ENCODE measurements at regions not wholly inside any gene's neighbourhood (a gene's known extent, or its start where the extent isn't known, plus 50 kb on each side); places are given as distances from the start of the nearest gene placed in this dataset.

GRCh38 chr14:71468701-71469100 lies 463.5 kb upstream of the RGS6 start:
- H3K27me3 ChIP-seq (ENCODE audit: low read length) = no peaks in the 10 kb centered on the region
- ATAC-seq = no peak
- DNase-seq = no peak
- intact Hi-C loops (cut with micrococcal nuclease) = no loop called here
- peaks cover 33% of the 10 kb centered on the region for H3K79me2 ChIP-seq (ENCODE audit: low read length)
- BruUV-seq (replicated peaks) = no TSS peak
- no peak overlapping the region for H3K4me2 ChIP-seq (ENCODE audit: low read length)
- H3K9ac ChIP-seq (ENCODE audit: low read length) = no peak overlapping the region
- H4K20me1 ChIP-seq (ENCODE audit: low read length) = no peaks in the 10 kb centered on the region
- TF ChIP-seq EZH2phosphoT487 (IDR thresholded peaks at IDR 0.05; ENCODE audit: borderline replicate concordance, low read length) (no peak), EZH2 (IDR thresholded peaks at IDR 0.05; ENCODE audit: low read length, unreplicated experiment) (no peak), CTCF (conservative IDR thresholded peaks at IDR 0.05; ENCODE audit: low read depth, low read length) (no peak)
- no peak overlapping the region for H3K27ac ChIP-seq (ENCODE audit: low read length)
- no peaks in the 10 kb centered on the region for H3F3A ChIP-seq (ENCODE audit: low read length, unreplicated experiment)
- peaks cover 4% of the 10 kb centered on the region; the same call in 1 of the 2 replicates for H3K36me3 ChIP-seq (ENCODE audit: low read depth, low read length)
- CTCF ChIA-PET = no interaction called here
- no peaks in the 10 kb centered on the region for H3K9me3 ChIP-seq (ENCODE audit: low read length)
- POLR2A ChIA-PET (ENCODE audit: unreplicated experiment) = no interaction called here
- H3K9me2 ChIP-seq (replicated peaks; ENCODE audit: low read length) = no peaks in the 10 kb centered on the region
- H3K4me3 ChIP-seq (ENCODE audit: low read length) = no peak overlapping the region
- no peaks in the 10 kb centered on the region for H3K4me1 ChIP-seq (ENCODE audit: insufficient read depth, low read length)
- H2AFZ ChIP-seq (ENCODE audit: low read length) = no peak overlapping the region

- CTCF ChIA-PET = no interaction called here
- Histone ChIP-seq H3K27me3 (ENCODE audit: low read length) (no peaks in the 10 kb centered on the region), H3K27ac (ENCODE audit: low read length) (no peak overlapping the region), H4K20me1 (ENCODE audit: low read length) (no peaks in the 10 kb centered on the region), H3K9me2 (replicated peaks; ENCODE audit: low read length) (no peaks in the 10 kb centered on the region), H3K4me1 (ENCODE audit: insufficient read depth, low read length) (no peaks in the 10 kb centered on the region), H3K9me3 (ENCODE audit: low read length) (no peaks in the 10 kb centered on the region), H3F3A (ENCODE audit: low read length, unreplicated experiment) (no peaks in the 10 kb centered on the region), H3K36me3 (ENCODE audit: low read depth, low read length) (no peaks in the 10 kb centered on the region), H3K9ac (ENCODE audit: low read length) (no peak overlapping the region), H3K4me3 (ENCODE audit: low read length) (no peak overlapping the region), H2AFZ (ENCODE audit: low read length) (no peak overlapping the region), H3K79me2 (ENCODE audit: low read length) (peaks cover 44% of the 10 kb centered on the region), H3K4me2 (ENCODE audit: low read length) (no peak overlapping the region)
- intact Hi-C loops (cut with micrococcal nuclease) = no loop called here
- POLR2A ChIA-PET (ENCODE audit: unreplicated experiment) = no interaction called here
- BruUV-seq (replicated peaks) = no TSS peak
- DNase-seq (no peak), ATAC-seq (no peak)
- no peak for TF ChIP-seq EZH2 (IDR thresholded peaks at IDR 0.05; ENCODE audit: low read length, unreplicated experiment)
- no peak for TF ChIP-seq EZH2phosphoT487 (IDR thresholded peaks at IDR 0.05; ENCODE audit: borderline replicate concordance, low read length)
- no peak for TF ChIP-seq CTCF (conservative IDR thresholded peaks at IDR 0.05; ENCODE audit: low read depth, low read length)
Observed at GRCh38 chr14:71469643-71470335, 462.4 kb upstream of the RGS6 start.

- DNase-seq = no peak
- H3K4me2 ChIP-seq (ENCODE audit: low read length) = no peak overlapping the region
- ChIA-PET POLR2A (ENCODE audit: unreplicated experiment) (interaction anchor here (0.6 kb wide), 1 partner anchor 349 kb away, joined by 8 read pairs; no protein-coding TSS in a partner anchor), CTCF (no interaction called here)
- H3K9me3 ChIP-seq (ENCODE audit: low read length) = no peaks in the 10 kb centered on the region
- H3K79me2 ChIP-seq (ENCODE audit: low read length) = peaks cover 55% of the 10 kb centered on the region
- H3K36me3 ChIP-seq (ENCODE audit: low read depth, low read length) = no peaks in the 10 kb centered on the region
- no peaks in the 10 kb centered on the region for H3K27me3 ChIP-seq (ENCODE audit: low read length)
- TF ChIP-seq EZH2 (IDR thresholded peaks at IDR 0.05; ENCODE audit: low read length, unreplicated experiment) (no peak), CTCF (conservative IDR thresholded peaks at IDR 0.05; ENCODE audit: low read depth, low read length) (no peak), EZH2phosphoT487 (IDR thresholded peaks at IDR 0.05; ENCODE audit: borderline replicate concordance, low read length) (no peak)
- no peaks in the 10 kb centered on the region for H3K9me2 ChIP-seq (replicated peaks; ENCODE audit: low read length)
- intact Hi-C loops (cut with micrococcal nuclease) = no loop called here
- H2AFZ ChIP-seq (ENCODE audit: low read length) = no peak overlapping the region
- no peak overlapping the region for H3K4me3 ChIP-seq (ENCODE audit: low read length)
- no TSS peak for BruUV-seq (replicated peaks)
- no peaks in the 10 kb centered on the region for H3K4me1 ChIP-seq (ENCODE audit: insufficient read depth, low read length)
- ATAC-seq = no peak
- no peaks in the 10 kb centered on the region for H4K20me1 ChIP-seq (ENCODE audit: low read length)
- no peak overlapping the region for H3K9ac ChIP-seq (ENCODE audit: low read length)
- H3K27ac ChIP-seq (ENCODE audit: low read length) = no peak overlapping the region
- no peaks in the 10 kb centered on the region for H3F3A ChIP-seq (ENCODE audit: low read length, unreplicated experiment)
Observed at GRCh38 chr14:71471634-71472355, 460.4 kb upstream of the RGS6 start.
